H1 (cell line): ENCODE measurements at regions not wholly inside any gene's neighbourhood (a gene's known extent, or its start where the extent isn't known, plus 50 kb on each side); places are given as distances from the start of the nearest gene placed in this dataset.

Experiments used
- CBX5 ChIP-seq: fragments of 300-800, 300-1000 bp; sonication (generic); IDR thresholded peaks from 2 replicates; pipeline ENCODE4 v1.7.1; 2016; ENCODE audit warnings: antibody characterized with exemption, low read length, low read depth
- HDAC6 ChIP-seq: IDR thresholded peaks from one replicate; pipeline ENCODE4 v1.7.1; 2012; ENCODE audit warnings: low read depth, mild to moderate bottlenecking, inconsistent platforms, low read length, moderate library complexity
- NRF1 ChIP-seq: IDR thresholded peaks from 2 replicates; pipeline ENCODE4 v1.6.1; 2011; ENCODE audit warnings: mild to moderate bottlenecking, low read depth, low read length, improper control_type of control experiment
- TF ChIP-seq, protein P1 (sequence below): fragments of 300-600 bp; sonication (generic); IDR thresholded peaks from 2 replicates; pipeline ENCODE4 v1.7.1; 2012; ENCODE audit warnings: low read length, moderate library complexity, mild to moderate bottlenecking, inconsistent platforms; ENCODE audit not compliant: insufficient replicate concordance

- TF ChIP-seq, protein P1, sequence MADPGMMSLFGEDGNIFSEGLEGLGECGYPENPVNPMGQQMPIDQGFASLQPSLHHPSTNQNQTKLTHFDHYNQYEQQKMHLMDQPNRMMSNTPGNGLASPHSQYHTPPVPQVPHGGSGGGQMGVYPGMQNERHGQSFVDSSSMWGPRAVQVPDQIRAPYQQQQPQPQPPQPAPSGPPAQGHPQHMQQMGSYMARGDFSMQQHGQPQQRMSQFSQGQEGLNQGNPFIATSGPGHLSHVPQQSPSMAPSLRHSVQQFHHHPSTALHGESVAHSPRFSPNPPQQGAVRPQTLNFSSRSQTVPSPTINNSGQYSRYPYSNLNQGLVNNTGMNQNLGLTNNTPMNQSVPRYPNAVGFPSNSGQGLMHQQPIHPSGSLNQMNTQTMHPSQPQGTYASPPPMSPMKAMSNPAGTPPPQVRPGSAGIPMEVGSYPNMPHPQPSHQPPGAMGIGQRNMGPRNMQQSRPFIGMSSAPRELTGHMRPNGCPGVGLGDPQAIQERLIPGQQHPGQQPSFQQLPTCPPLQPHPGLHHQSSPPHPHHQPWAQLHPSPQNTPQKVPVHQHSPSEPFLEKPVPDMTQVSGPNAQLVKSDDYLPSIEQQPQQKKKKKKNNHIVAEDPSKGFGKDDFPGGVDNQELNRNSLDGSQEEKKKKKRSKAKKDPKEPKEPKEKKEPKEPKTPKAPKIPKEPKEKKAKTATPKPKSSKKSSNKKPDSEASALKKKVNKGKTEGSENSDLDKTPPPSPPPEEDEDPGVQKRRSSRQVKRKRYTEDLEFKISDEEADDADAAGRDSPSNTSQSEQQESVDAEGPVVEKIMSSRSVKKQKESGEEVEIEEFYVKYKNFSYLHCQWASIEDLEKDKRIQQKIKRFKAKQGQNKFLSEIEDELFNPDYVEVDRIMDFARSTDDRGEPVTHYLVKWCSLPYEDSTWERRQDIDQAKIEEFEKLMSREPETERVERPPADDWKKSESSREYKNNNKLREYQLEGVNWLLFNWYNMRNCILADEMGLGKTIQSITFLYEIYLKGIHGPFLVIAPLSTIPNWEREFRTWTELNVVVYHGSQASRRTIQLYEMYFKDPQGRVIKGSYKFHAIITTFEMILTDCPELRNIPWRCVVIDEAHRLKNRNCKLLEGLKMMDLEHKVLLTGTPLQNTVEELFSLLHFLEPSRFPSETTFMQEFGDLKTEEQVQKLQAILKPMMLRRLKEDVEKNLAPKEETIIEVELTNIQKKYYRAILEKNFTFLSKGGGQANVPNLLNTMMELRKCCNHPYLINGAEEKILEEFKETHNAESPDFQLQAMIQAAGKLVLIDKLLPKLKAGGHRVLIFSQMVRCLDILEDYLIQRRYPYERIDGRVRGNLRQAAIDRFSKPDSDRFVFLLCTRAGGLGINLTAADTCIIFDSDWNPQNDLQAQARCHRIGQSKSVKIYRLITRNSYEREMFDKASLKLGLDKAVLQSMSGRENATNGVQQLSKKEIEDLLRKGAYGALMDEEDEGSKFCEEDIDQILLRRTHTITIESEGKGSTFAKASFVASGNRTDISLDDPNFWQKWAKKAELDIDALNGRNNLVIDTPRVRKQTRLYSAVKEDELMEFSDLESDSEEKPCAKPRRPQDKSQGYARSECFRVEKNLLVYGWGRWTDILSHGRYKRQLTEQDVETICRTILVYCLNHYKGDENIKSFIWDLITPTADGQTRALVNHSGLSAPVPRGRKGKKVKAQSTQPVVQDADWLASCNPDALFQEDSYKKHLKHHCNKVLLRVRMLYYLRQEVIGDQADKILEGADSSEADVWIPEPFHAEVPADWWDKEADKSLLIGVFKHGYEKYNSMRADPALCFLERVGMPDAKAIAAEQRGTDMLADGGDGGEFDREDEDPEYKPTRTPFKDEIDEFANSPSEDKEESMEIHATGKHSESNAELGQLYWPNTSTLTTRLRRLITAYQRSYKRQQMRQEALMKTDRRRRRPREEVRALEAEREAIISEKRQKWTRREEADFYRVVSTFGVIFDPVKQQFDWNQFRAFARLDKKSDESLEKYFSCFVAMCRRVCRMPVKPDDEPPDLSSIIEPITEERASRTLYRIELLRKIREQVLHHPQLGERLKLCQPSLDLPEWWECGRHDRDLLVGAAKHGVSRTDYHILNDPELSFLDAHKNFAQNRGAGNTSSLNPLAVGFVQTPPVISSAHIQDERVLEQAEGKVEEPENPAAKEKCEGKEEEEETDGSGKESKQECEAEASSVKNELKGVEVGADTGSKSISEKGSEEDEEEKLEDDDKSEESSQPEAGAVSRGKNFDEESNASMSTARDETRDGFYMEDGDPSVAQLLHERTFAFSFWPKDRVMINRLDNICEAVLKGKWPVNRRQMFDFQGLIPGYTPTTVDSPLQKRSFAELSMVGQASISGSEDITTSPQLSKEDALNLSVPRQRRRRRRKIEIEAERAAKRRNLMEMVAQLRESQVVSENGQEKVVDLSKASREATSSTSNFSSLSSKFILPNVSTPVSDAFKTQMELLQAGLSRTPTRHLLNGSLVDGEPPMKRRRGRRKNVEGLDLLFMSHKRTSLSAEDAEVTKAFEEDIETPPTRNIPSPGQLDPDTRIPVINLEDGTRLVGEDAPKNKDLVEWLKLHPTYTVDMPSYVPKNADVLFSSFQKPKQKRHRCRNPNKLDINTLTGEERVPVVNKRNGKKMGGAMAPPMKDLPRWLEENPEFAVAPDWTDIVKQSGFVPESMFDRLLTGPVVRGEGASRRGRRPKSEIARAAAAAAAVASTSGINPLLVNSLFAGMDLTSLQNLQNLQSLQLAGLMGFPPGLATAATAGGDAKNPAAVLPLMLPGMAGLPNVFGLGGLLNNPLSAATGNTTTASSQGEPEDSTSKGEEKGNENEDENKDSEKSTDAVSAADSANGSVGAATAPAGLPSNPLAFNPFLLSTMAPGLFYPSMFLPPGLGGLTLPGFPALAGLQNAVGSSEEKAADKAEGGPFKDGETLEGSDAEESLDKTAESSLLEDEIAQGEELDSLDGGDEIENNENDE = no peak
- TF ChIP-seq HDAC6 = no peak
- TF ChIP-seq CBX5 = no peak
- TF ChIP-seq NRF1 = no peak
Measured at GRCh38 chr15:62393196-62393595, 228.1 kb upstream of the C2CD4B start (continued).
